ENCODE measurements at regions not wholly inside any gene's neighbourhood (a gene's known extent, or its start where the extent isn't known, plus 50 kb on each side); places are given as distances from the start of the nearest gene placed in this dataset.

- H2AK5ac ChIP-seq (ENCODE audit: low read depth, low read length) = no peak overlapping the region
- no peak overlapping the region for H3K18ac ChIP-seq (ENCODE audit: extremely low read depth, low read length)
- CTCF ChIA-PET (ENCODE audit: partially characterized antibody) = interaction anchor here (0.7 kb wide), 1 partner anchor 714 kb away, joined by 3 read pairs; no protein-coding TSS in a partner anchor
- no peak overlapping the region for H3K27ac ChIP-seq (ENCODE audit: low read depth, low read length)
- no peaks in the 10 kb centered on the region for H4K20me1 ChIP-seq (replicated peaks in 1 of 2; ENCODE audit: control insufficient read depth in 1 of 2, insufficient read depth in 2 of 2, low read length in 2 of 2)
- no peak overlapping the region for H3K9ac ChIP-seq (replicated peaks in 1 of 4; ENCODE audit: extremely low read depth in 1 of 4, low read depth in 3 of 4, low read length in 3 of 4)
- H3K4me2 ChIP-seq (ENCODE audit: insufficient read depth in 1 of 2, low read depth in 2 of 2, low read length in 2 of 2) = no peak overlapping the region
- H3K36me3 ChIP-seq (ENCODE audit: control insufficient read depth in 2 of 4, insufficient read depth in 4 of 4, low read length in 3 of 4) = no peaks in the 10 kb centered on the region; a peak in 1 of 8 replicates
- H2BK20ac ChIP-seq (ENCODE audit: low read length) = no peak overlapping the region
- H3K4ac ChIP-seq (replicated peaks; ENCODE audit: insufficient read length, low read depth, low read length) = no peak overlapping the region
- H4K5ac ChIP-seq (ENCODE audit: insufficient read length, low read depth, low read length) = no peak overlapping the region
- H3K79me2 ChIP-seq (ENCODE audit: control insufficient read depth in 1 of 2, insufficient read depth in 2 of 2, low read length in 2 of 2) = no peaks in the 10 kb centered on the region
- no peak overlapping the region for H3K4me3 ChIP-seq (ENCODE audit: extremely low read depth in 1 of 4, insufficient read depth in 2 of 4, low read depth in 3 of 4, low read length in 4 of 4)
- no peak overlapping the region for H2BK12ac ChIP-seq (ENCODE audit: low read depth, low read length)
- POLR2A ChIA-PET (ENCODE audit: partially characterized antibody) = no interaction called here
- DNase-seq (ENCODE audit: low read depth in 1 of 2, low spot score in 2 of 2) (no peak), FAIRE-seq (no peak)
- H2BK5ac ChIP-seq (ENCODE audit: low read depth, low read length) = no peak overlapping the region
- H3K9me3 ChIP-seq (ENCODE audit: insufficient read depth in 2 of 2, low read depth in 1 of 2, low read length in 1 of 2) = peaks cover 0 to 5% of the 10 kb centered on the region in 2 experiments; a peak in 1 of 4 replicates
- H3K56ac ChIP-seq (replicated peaks; ENCODE audit: insufficient read length, low read depth, low read length) = no peak overlapping the region
- no peak overlapping the region for H4K8ac ChIP-seq (ENCODE audit: extremely low read depth, insufficient read depth, low read length)
- H3K27me3 ChIP-seq (replicated peaks in 1 of 4; ENCODE audit: control insufficient read depth in 3 of 4, extremely low read depth in 1 of 4, insufficient read depth in 3 of 4, low read length in 3 of 4) = no peaks in the 10 kb centered on the region
- H3K23me2 ChIP-seq (ENCODE audit: low read depth, low read length) = no peaks in the 10 kb centered on the region; the same call in 1 of the 2 replicates
- WGBS, 2 experiments (ENCODE audit: extremely low coverage in 1 of 2, insufficient coverage in 1 of 2, insufficient read length in 1 of 2, insufficient replicate concordance in 2 of 2, low coverage in 1 of 2, low lambda C conversion rate in 2 of 2, missing lambda C conversion rate in 1 of 2) = 97% methylated on average over 2 of the region's 2 CpGs; no CpG with 5 or more reads in 1 of the 2 experiments
- no peak overlapping the region for H3K14ac ChIP-seq (ENCODE audit: insufficient read length)
- no peak overlapping the region for H2BK120ac ChIP-seq (replicated peaks; ENCODE audit: low read depth, low read length)
- H3K4me1 ChIP-seq (replicated peaks in 1 of 4; ENCODE audit: control insufficient read depth in 3 of 4, insufficient read depth in 4 of 4, low read length in 3 of 4) = no peaks in the 10 kb centered on the region
- no peak overlapping the region for H4K91ac ChIP-seq (replicated peaks; ENCODE audit: insufficient read length, low read length)
- H3K23ac ChIP-seq (ENCODE audit: insufficient read length) = no peak overlapping the region
- H2AFZ ChIP-seq (ENCODE audit: low read length) = no peak overlapping the region
- H3K79me1 ChIP-seq (ENCODE audit: low read depth, low read length) = no peaks in the 10 kb centered on the region
- no peak overlapping the region for H2BK15ac ChIP-seq (ENCODE audit: low read length)
- TF ChIP-seq TEAD4 (IDR thresholded peaks at IDR 0.05; ENCODE audit: low read depth, low read length) (no peak), SRF (IDR thresholded peaks at IDR 0.05; ENCODE audit: low read depth, low read length) (no peak), RAD21 (IDR thresholded peaks at IDR 0.05 in 1 of 2, conservative IDR thresholded peaks at IDR 0.05 in 1 of 2; ENCODE audit: low read depth in 2 of 2, low read length in 2 of 2) (no peak), SP1 (IDR thresholded peaks at IDR 0.05; ENCODE audit: low read depth, low read length) (no peak), CREB1 (IDR thresholded peaks at IDR 0.05) (no peak), EGR1 (IDR thresholded peaks at IDR 0.05; ENCODE audit: borderline replicate concordance, low read depth, low read length) (no peak), TCF12 (IDR thresholded peaks at IDR 0.05; ENCODE audit: low read depth, low read length) (no peak), CEBPB (IDR thresholded peaks at IDR 0.05; ENCODE audit: low read depth, low read length) (no peak), GTF2F1 (IDR thresholded peaks at IDR 0.05; ENCODE audit: borderline replicate concordance, low read depth, low read length) (no peak), RBBP5 (IDR thresholded peaks at IDR 0.05; ENCODE audit: borderline replicate concordance, low read depth, low read length) (no peak)
Observed at GRCh38 chr12:102622618-102623017, 142.3 kb upstream of the IGF1 start.

All from H1 (cell line).